ENCODE measurements at regions not wholly inside any gene's neighbourhood (a gene's known extent, or its start where the extent isn't known, plus 50 kb on each side); places are given as distances from the start of the nearest gene placed in this dataset.

- DNase-seq (ENCODE audit: insufficient read length, low spot score) (no peak), FAIRE-seq (no peak)
- no peak for TF ChIP-seq POU2F2 (IDR thresholded peaks at IDR 0.05; ENCODE audit: low read depth, low read length)
- no peak for TF ChIP-seq SPI1 (IDR thresholded peaks at IDR 0.05; ENCODE audit: low read depth, low read length)
- no peak for TF ChIP-seq PAX5 (IDR thresholded peaks at IDR 0.05; ENCODE audit: insufficient read depth, low read length, severe bottlenecking)
- no peak for TF ChIP-seq POLR2AphosphoS5 (IDR thresholded peaks at IDR 0.05; ENCODE audit: low read depth, low read length)
- TF ChIP-seq TAF1 (IDR thresholded peaks at IDR 0.05; ENCODE audit: low read depth, low read length): no peak
Observed at GRCh38 chr1:17925290-17926237, 170.4 kb downstream of the ACTL8 start.

DNA sequence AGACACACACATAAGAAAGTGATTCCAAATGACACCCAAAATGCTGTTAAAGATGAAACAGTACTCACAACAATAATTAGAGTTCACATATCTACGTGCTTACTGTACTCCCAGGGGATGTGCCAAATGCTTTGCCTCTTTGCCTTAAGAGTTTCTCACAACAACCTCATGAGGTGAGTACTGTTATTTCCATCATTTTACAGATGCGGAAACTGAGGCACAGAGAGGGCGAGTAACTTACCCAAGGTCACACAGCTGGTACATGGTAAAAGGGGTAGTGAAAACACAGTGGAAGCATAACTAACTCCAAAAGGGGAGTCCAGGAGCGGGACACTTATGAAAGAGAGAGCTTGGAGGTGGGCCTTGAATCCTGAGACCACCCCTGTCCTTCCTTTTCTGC, 171.8 kb downstream of the ACTL8 start:
- no peak for FAIRE-seq
- no peak for DNase-seq (ENCODE audit: insufficient read length, low spot score)
- TF ChIP-seq POLR2AphosphoS5 (IDR thresholded peaks at IDR 0.05; ENCODE audit: low read depth, low read length) (no peak), SPI1 (IDR thresholded peaks at IDR 0.05; ENCODE audit: low read depth, low read length) (no peak), POLR2A (IDR thresholded peaks at IDR 0.05; ENCODE audit: low read depth, low read length) (no peak), PAX5 (IDR thresholded peaks at IDR 0.05; ENCODE audit: insufficient read depth, low read length, severe bottlenecking) (no peak), POU2F2 (IDR thresholded peaks at IDR 0.05; ENCODE audit: low read depth, low read length) (no peak), TAF1 (IDR thresholded peaks at IDR 0.05; ENCODE audit: low read depth, low read length) (no peak)

- FAIRE-seq (no peak), DNase-seq (ENCODE audit: insufficient read length, low spot score) (no peak)
- TF ChIP-seq SPI1 (IDR thresholded peaks at IDR 0.05; ENCODE audit: low read depth, low read length): no peak
- no peak for TF ChIP-seq POLR2AphosphoS5 (IDR thresholded peaks at IDR 0.05; ENCODE audit: low read depth, low read length)
- no peak for TF ChIP-seq POU2F2 (IDR thresholded peaks at IDR 0.05; ENCODE audit: low read depth, low read length)
Observed at GRCh38 chr1:17927952-17928351, 172.8 kb downstream of the ACTL8 start.

DNA sequence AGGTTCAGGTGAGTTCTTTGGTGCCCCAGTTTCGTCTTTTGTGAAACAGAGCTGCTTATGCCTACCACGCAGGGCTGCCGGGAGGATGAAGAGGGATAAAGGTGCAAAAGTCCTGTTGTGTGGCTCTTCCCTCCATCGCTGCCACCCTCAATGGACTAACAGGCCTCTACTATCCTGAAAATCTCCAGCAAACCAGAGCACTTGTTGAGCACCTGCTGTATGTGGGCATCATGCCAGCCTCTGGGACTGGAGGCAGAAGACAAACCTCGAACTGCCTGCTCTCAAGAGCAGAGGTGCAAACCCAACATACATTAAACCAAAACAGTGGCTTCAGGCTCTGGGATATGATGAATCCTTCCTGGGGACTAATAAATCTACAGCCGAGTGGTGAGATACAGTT, 174.1 kb downstream of the ACTL8 start:
- no peak for TF ChIP-seq POLR2A (IDR thresholded peaks at IDR 0.05; ENCODE audit: low read depth, low read length)
- no peak for TF ChIP-seq TAF1 (IDR thresholded peaks at IDR 0.05; ENCODE audit: low read depth, low read length)
- FAIRE-seq (no peak), DNase-seq (ENCODE audit: insufficient read length, low spot score) (no peak)

- FAIRE-seq: no peak
- no peak for DNase-seq (ENCODE audit: insufficient read length, low spot score)
- TF ChIP-seq POLR2AphosphoS5 (IDR thresholded peaks at IDR 0.05; ENCODE audit: low read depth, low read length) (no peak), POLR2A (IDR thresholded peaks at IDR 0.05; ENCODE audit: low read depth, low read length) (no peak), PAX5 (IDR thresholded peaks at IDR 0.05; ENCODE audit: insufficient read depth, low read length, severe bottlenecking) (no peak), POU2F2 (IDR thresholded peaks at IDR 0.05; ENCODE audit: low read depth, low read length) (no peak), SPI1 (IDR thresholded peaks at IDR 0.05; ENCODE audit: low read depth, low read length) (no peak), TAF1 (IDR thresholded peaks at IDR 0.05; ENCODE audit: low read depth, low read length) (no peak)
Observed at GRCh38 chr1:17930635-17931034, 175.5 kb downstream of the ACTL8 start.

- DNase-seq (ENCODE audit: insufficient read length, low spot score) (no peak), FAIRE-seq (no peak)
- TF ChIP-seq POLR2AphosphoS5 (IDR thresholded peaks at IDR 0.05; ENCODE audit: low read depth, low read length) (no peak), PAX5 (IDR thresholded peaks at IDR 0.05; ENCODE audit: insufficient read depth, low read length, severe bottlenecking) (no peak), SPI1 (IDR thresholded peaks at IDR 0.05; ENCODE audit: low read depth, low read length) (no peak), TAF1 (IDR thresholded peaks at IDR 0.05; ENCODE audit: low read depth, low read length) (no peak), POLR2A (IDR thresholded peaks at IDR 0.05; ENCODE audit: low read depth, low read length) (no peak), POU2F2 (IDR thresholded peaks at IDR 0.05; ENCODE audit: low read depth, low read length) (no peak)
Observed at GRCh38 chr1:17932164-17932563, 175.4 kb upstream of the IGSF21 start.

- DNase-seq (ENCODE audit: insufficient read length, low spot score) (no peak), FAIRE-seq (no peak)
- TF ChIP-seq SPI1 (IDR thresholded peaks at IDR 0.05; ENCODE audit: low read depth, low read length) (no peak), POLR2A (IDR thresholded peaks at IDR 0.05; ENCODE audit: low read depth, low read length) (no peak), PAX5 (IDR thresholded peaks at IDR 0.05; ENCODE audit: insufficient read depth, low read length, severe bottlenecking) (no peak), TAF1 (IDR thresholded peaks at IDR 0.05; ENCODE audit: low read depth, low read length) (no peak), POU2F2 (IDR thresholded peaks at IDR 0.05; ENCODE audit: low read depth, low read length) (no peak), POLR2AphosphoS5 (IDR thresholded peaks at IDR 0.05; ENCODE audit: low read depth, low read length) (no peak)
Observed at GRCh38 chr1:17933501-17933900, 174.1 kb upstream of the IGSF21 start.

DNA sequence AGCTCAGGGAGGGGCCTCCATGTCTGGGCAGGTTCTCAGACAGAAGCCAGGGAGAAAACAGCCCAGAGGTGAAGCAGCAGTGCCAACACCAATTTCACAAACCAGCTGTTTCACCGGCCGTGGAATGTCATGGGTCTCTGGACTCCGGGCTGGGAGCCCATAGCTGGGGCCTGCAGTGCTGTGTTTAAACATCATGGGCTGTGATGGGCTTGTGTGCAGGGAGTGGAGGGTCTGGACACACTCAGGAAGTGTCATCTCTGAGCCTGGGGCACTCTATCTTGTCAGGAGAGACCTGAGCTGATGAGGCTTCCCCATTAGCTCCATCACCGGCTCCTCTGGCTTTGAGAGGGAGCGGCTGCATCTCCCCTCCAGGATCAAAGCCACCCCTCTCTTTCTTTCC, 173.6 kb upstream of the IGSF21 start:
- no peak for DNase-seq (ENCODE audit: insufficient read length, low spot score)
- TF ChIP-seq SPI1 (IDR thresholded peaks at IDR 0.05; ENCODE audit: low read depth, low read length) (no peak), PAX5 (IDR thresholded peaks at IDR 0.05; ENCODE audit: insufficient read depth, low read length, severe bottlenecking) (no peak), TAF1 (IDR thresholded peaks at IDR 0.05; ENCODE audit: low read depth, low read length) (no peak), POU2F2 (IDR thresholded peaks at IDR 0.05; ENCODE audit: low read depth, low read length) (no peak), POLR2A (IDR thresholded peaks at IDR 0.05; ENCODE audit: low read depth, low read length) (no peak), POLR2AphosphoS5 (IDR thresholded peaks at IDR 0.05; ENCODE audit: low read depth, low read length) (no peak)
- no peak for FAIRE-seq

DNA sequence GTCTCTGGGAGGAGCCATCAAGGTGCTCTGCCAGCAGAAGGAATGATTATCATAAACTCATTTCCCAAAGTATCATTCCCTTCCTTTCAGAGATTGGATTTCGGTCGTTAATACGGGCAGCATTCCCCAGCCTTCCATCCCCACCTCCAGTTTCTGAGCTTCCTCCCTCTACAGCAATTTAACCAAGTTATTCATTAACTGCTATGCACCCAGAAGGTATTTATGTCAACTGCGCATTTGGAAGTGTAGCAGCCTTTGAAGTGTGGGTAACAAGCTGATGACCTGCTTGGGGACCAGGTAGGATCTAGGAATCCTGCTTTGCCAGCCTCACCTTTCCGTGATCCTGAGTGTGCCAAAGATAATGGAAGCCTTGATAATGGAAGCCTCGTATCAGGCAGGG, 172.4 kb upstream of the IGSF21 start:
- no peak for FAIRE-seq
- no peak for DNase-seq (ENCODE audit: insufficient read length, low spot score)
- TF ChIP-seq POU2F2 (IDR thresholded peaks at IDR 0.05; ENCODE audit: low read depth, low read length): no peak
- no peak for TF ChIP-seq SPI1 (IDR thresholded peaks at IDR 0.05; ENCODE audit: low read depth, low read length)
- no peak for TF ChIP-seq POLR2AphosphoS5 (IDR thresholded peaks at IDR 0.05; ENCODE audit: low read depth, low read length)
- no peak for TF ChIP-seq POLR2A (IDR thresholded peaks at IDR 0.05; ENCODE audit: low read depth, low read length)
- TF ChIP-seq TAF1 (IDR thresholded peaks at IDR 0.05; ENCODE audit: low read depth, low read length): no peak
